ENCODE measurements at regions not wholly inside any gene's neighbourhood (a gene's known extent, or its start where the extent isn't known, plus 50 kb on each side); places are given as distances from the start of the nearest gene placed in this dataset.
"Not testable (repeated sequence)": the region's sequence is repeated elsewhere in the genome, so short reads cannot be mapped to it uniquely, and the experiment has no call there.

DNA sequence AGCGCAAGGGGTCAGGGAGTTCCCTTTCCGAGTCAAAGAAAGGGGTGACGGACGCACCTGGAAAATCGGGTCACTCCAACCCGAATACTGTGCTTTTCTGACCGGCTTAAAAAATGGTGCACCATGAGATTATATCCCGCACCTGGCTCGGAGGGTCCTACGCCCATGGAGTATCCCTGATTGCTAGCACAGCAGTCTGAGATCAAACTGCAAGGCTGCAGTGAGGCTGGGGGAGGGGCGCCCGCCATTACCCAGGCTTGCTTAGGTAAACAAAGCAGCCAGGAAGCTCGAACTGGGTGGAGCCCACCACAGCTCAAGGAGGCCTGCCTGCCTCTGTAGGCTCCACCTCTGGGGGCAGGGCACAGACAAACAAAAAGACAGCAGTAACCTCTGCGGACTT is 426.1 kb upstream of the SPTLC3 start:
- TF ChIP-seq POLR2A, CTCF (IDR thresholded peaks at IDR 0.05): not testable (repeated sequence)

All from tibial nerve (tissue), 3 donors.